NCI-H524 treated with DMSO at 0.1 percent for 48 hours (cell line): ENCODE measurements at regions not wholly inside any gene's neighbourhood (a gene's known extent, or its start where the extent isn't known, plus 50 kb on each side); places are given as distances from the start of the nearest gene placed in this dataset.

Experiments used
- DNase-seq: peaks from one replicate; lab custom pipeline; 2025; lab: John Stamatoyannopoulos, UW

GRCh38 chr14:26204366-26204727 is 393.5 kb downstream of the NOVA1 start:
- no peak for DNase-seq

- no peak for DNase-seq
These were observed 397.1 kb downstream of the NOVA1 start for GRCh38 chr14:26200687-26201086.

DNA sequence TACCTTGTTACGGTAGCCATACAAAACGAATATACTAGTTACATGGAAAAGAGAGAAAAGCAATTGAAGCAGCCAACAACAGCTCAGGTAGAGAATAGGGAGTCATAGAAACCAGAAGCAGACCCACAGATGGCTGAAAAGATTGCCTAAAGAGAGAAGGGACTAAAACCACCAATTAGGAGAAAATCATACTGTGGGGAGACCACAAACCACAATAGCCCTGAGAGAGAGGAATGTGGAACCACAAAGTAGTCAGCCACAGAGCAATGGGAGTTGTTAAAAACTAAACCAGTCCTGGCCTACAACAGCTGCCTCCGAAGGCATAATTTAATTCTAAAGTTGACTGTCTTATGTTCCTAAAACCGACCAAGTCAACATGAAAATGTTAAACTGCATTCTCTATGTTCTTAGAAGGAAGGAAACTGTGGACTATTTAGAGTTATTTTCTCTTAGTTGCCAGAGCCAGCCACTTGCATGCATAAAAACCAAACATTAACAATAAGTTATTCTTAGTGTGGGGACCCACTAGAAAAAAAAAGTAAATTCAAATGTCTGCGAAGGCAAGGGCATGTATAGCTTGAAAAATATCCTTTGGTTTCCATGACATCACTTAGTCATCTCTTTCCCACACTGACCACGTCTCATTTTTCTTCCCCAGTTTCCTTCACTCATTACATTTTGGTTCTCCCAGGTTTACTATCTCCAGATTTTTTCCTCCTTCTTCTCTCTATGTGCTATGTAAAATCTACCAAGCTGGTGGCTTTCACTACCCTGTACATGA is 398.1 kb downstream of the NOVA1 start:
- no peak for DNase-seq

- DNase-seq, result no peak
These were observed 398.7 kb downstream of the NOVA1 start for GRCh38 chr14:26199096-26199495.

GRCh38 chr14:26194816-26195215 is 403.0 kb downstream of the NOVA1 start:
- no peak for DNase-seq

DNA sequence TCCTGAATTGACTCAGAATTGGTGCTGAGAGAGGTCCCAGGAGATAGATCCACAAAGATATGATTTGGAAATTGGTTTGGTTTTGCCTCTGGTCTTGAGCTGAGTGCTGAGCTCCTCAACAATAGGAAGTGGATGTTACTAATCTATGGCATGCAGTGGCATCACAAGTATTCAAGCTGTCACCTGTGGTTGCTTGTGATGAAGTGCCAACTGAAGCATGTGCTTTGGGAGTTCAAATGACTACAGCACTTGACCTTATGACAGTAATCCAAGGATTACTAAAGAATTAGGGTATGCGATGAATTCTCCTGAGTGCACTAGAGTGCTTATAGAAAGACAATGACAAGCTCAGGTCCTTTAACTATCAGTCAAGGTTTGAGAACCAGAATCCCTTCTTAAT is 406.2 kb downstream of the NOVA1 start:
- peak; percentile 96 for DNase-seq

GRCh38 chr14:26191123-26191522 is 406.7 kb downstream of the NOVA1 start:
- no peak for DNase-seq

DNA sequence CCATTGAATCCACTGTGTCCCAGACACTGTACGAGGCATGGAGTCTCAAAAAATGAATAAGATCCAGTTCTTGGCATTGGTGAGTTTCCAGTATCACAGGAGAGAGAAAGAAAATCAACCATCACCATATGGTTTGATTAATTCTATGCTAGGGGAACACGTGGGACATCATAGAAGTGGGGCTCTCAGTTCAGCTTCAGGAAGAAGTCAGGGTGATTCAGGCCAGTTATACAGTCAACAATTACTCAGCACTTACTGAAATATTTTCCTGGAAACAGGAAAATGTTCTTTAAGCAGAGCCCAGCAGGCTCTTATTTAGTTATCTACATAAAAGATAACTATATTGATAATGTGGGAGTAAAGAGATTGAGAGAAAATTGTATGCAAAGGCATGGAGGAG is 407.2 kb downstream of the NOVA1 start:
- no peak for DNase-seq

DNA sequence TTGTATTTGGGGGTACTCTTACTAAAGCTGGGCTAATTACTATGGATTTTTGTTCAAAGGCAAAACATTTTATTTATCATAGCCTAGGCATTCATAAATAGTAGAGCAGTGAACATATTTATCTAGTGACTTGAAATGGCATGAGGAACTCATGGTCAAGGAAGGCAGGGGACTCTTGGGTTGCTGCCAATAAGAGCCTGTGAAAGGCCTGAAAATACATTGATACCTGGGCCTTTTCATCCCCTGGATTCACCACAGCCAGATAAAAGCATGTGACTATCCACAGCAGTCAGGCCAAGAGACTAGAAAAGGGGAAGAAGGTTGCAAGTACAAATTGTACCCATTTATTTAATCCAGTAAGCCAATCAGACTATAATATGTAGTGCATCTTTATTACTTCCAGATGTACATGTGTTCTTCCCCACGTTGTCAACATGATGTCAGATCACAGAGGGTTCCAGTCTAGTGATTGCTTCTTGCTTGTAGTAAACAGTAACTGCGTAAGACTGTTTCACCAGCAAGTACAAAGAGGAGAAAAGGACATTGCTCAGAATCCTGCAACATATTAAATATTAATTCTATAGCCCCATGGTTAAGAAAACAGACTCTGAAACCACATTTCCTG is 409.7 kb downstream of the NOVA1 start:
- no peak for DNase-seq

DNA sequence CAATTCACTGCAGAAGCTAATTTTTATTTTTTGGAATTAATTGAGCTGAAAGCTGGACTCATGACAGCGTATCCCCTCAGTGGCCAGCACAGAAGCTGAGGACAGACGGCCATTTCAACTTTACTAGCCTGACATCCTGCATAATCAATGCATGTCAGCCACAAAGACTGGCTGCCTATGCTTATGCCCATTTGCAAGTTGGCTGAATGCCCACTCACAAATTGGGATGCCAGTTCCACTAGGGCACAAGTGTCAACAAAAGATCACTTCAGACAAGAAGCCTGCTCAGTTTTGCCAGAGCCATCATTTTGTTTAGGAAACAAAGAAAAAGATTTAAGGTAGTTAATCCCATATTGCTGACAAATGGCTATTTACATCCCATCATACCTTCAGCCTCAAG is 417.6 kb downstream of the NOVA1 start:
- no peak for DNase-seq

DNA sequence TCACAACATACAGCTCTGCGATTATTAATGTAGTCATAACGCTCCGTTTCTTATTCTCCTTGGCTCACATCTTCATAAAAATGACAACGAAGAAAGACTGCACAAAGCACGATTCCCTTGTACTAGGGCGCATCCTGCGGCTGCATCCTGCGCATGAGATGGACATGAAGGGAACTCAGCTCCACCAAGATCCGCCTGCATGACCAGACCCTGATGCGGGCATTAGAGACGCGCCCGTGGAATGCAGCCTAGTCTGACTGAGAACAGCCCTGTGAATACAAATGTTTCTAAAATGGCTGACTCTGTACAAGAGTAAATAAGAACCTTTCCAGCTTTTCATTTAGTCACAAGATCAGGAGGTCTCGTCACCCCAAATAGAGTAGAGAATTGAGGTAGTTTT is 422.2 kb downstream of the NOVA1 start:
- no peak for DNase-seq

GRCh38 chr14:26174395-26174794 is 423.4 kb downstream of the NOVA1 start:
- no peak for DNase-seq

- DNase-seq, result no peak
These were observed 424.2 kb downstream of the NOVA1 start for GRCh38 chr14:26173581-26174110.

DNA sequence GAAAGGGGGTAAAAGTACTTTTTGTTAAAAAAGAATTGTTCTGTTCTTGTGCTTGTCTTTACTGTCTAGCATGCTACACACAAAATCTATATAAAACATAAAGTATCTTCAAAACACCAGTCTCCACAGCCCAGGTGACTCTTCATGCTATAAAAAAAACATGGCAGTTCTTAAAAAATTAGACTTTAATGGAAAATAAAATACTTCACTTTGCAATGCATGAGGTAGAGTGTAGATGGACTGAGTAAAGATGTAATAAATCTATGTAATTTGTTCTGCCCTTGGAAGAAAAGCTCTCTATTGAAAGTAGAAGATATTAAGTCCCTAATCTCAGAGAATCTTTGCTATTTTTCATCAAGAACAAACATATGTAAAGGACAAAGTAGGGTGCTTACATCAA is 425.4 kb downstream of the NOVA1 start:
- no peak for DNase-seq

- no peak for DNase-seq
These were observed 426.9 kb downstream of the NOVA1 start for GRCh38 chr14:26170885-26171284.

GRCh38 chr14:26163761-26164160 is 434.1 kb downstream of the NOVA1 start:
- DNase-seq, result peak; percentile 65

DNA sequence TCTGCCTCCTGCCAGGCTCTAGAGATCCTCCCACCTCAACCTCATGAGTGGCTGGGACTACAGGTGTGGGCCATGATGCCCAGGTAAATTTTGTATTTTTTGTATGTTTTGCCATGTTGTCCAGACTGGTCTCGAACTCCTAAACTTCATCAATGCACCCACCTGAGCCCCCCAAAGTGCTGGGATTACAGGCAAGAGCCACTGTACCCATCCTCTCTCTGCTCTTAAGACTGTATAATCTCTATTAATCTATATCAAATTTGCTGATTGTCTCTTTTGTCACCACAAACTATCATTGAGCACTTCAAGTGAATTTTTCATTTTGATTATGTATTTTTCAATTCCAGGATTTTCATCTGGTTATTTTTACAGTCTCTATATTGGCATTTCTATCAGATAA is 440.3 kb downstream of the NOVA1 start:
- DNase-seq, result no peak

- no peak for DNase-seq
These were observed 454.8 kb downstream of the NOVA1 start for GRCh38 chr14:26143057-26143456.

- DNase-seq, result no peak
These were observed 458.9 kb downstream of the NOVA1 start for GRCh38 chr14:26138764-26139445.

- no peak for DNase-seq
These were observed 460.7 kb downstream of the NOVA1 start for GRCh38 chr14:26137161-26137560.

DNA sequence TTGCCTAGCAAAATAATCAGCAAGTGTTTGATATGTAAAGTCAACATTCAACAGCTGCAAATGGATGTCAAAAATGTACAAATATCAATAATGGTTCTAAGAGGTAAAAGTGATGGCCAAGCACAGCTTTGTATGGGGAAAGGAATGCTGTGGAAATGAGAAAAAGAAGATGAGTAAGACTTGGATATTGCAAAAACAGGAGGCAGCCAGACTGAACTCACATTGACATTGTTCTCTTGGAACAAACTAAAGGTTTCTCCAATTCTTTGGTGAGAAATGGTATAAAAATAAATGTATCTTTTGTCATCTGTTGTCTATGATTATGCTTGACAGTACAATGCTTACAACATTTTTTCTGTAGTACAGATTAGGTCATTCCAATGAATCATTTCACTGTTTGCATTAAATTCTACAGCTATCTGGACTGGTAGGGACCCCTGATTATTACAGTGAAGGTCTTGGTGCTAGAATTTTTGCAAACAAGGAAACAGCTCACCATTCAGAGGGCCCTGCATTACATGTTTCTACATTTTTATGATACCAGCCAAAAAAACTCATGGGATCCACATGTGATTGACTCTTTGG is 465.7 kb downstream of the NOVA1 start:
- no peak for DNase-seq

DNA sequence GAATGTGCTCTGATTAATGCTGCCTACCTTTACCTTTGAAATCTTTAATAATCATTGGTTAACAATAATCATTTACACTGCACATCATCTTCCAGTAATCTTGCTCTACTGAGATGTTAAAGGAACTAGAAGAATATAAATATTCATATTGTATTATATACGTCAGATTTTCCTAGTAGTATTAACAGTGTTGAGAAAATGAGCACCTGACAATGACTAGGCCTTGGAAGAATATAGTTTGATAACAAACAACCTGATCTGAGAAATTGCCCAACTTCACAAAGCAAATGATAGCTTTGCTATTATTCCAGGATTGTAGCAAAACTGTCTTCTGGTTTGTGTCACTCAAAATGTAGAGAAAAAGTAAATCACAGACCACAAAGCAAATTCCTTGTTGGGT is 467.1 kb downstream of the NOVA1 start:
- DNase-seq, result no peak
